Chondrocyte (in vitro differentiated cells): ENCODE measurements at regions not wholly inside any gene's neighbourhood (a gene's known extent, or its start where the extent isn't known, plus 50 kb on each side); places are given as distances from the start of the nearest gene placed in this dataset.

ENCODE experiments used
- DNase-seq: peaks from one replicate; pipeline ENCODE4 v3.0.0; 2021; ENCODE audit warnings: mixed read lengths, low spot score
- H3K27ac Mint-ChIP-seq: one replicate; pipeline ENCODE4 v1.8.0; 2021; ENCODE audit warnings: mild to moderate bottlenecking, moderate library complexity, mixed read lengths; ENCODE audit not compliant: unreplicated experiment
- H3K27me3 Mint-ChIP-seq: 2 replicates; pipeline ENCODE4 v1.8.0; 2021; ENCODE audit warnings: low read depth, mixed read lengths
- H3K36me3 Mint-ChIP-seq: 2 replicates; pipeline ENCODE4 v1.8.0; 2021; ENCODE audit warnings: low read depth, mixed read lengths
- H3K4me1 Mint-ChIP-seq: 2 replicates; pipeline ENCODE4 v1.8.0; 2021; ENCODE audit warnings: low read depth, mild to moderate bottlenecking, mixed read lengths
- H3K4me3 Mint-ChIP-seq: one replicate; pipeline ENCODE4 v1.8.0; 2021; ENCODE audit warnings: mild to moderate bottlenecking, moderate library complexity, mixed read lengths; ENCODE audit not compliant: unreplicated experiment
- H3K9me3 Mint-ChIP-seq: 2 replicates; pipeline ENCODE4 v1.8.0; 2021; ENCODE audit warnings: low read depth, mixed read lengths
- TF ChIP-seq, protein P1 (sequence below): fragments of 200-600 bp; sonication (generic); IDR thresholded peaks from 2 replicates; pipeline ENCODE4 v1.5.0; 2021; ENCODE audit warnings: antibody characterized with exemption, mild to moderate bottlenecking, moderate library complexity

DNA sequence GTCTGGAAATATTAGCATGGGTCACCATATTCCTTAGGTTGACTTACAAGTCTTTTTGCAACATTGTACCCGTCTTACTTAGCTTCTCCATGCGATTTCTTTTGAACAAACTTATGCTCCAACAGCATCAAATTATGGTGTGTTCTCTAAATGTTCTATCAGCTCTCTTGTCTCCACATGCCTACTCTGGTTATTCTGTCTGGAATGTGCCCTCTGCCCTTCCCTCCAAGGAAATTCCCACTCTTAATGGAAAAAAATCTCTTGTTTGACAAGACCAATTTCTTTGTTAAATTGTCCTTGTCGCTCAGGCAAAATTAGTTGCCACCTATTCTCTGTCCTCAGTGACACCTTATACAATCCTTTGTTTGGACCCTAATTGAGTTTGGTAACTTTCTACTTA is 522.8 kb upstream of the LUZP2 start:
- Mint-ChIP-seq H3K27ac (no peak overlapping the region), H3K9me3 (peaks cover 3% of the 10 kb centered on the region), H3K4me3 (no peak overlapping the region), H3K4me1 (peaks cover 57% of the 10 kb centered on the region), H3K27me3 (no peaks in the 10 kb centered on the region), H3K36me3 (no peaks in the 10 kb centered on the region)
- no peak for DNase-seq
- TF ChIP-seq, protein P1, sequence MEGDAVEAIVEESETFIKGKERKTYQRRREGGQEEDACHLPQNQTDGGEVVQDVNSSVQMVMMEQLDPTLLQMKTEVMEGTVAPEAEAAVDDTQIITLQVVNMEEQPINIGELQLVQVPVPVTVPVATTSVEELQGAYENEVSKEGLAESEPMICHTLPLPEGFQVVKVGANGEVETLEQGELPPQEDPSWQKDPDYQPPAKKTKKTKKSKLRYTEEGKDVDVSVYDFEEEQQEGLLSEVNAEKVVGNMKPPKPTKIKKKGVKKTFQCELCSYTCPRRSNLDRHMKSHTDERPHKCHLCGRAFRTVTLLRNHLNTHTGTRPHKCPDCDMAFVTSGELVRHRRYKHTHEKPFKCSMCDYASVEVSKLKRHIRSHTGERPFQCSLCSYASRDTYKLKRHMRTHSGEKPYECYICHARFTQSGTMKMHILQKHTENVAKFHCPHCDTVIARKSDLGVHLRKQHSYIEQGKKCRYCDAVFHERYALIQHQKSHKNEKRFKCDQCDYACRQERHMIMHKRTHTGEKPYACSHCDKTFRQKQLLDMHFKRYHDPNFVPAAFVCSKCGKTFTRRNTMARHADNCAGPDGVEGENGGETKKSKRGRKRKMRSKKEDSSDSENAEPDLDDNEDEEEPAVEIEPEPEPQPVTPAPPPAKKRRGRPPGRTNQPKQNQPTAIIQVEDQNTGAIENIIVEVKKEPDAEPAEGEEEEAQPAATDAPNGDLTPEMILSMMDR, result no peak

DNA sequence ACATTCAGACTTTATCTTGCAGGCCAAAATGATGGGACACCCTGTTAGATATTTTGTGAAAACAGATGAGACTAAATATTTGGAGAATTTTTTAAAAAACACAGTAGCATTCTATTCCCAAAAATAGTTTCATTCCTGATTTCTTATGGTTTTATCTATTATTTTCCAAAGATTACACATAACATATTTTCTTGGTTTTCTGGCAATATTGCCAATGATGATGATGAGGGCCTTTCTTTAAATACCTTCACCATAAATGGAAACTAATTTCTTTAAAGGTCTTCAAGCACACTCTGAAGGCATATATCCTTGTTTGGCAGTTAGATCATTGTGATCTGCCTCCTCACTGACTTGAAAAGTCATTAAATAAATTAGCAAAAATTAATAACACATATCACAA is 522.3 kb upstream of the LUZP2 start:
- Mint-ChIP-seq H3K27me3 (no peaks in the 10 kb centered on the region), H3K4me1 (peaks cover 58% of the 10 kb centered on the region), H3K4me3 (no peak overlapping the region), H3K9me3 (peaks cover 3% of the 10 kb centered on the region), H3K36me3 (no peaks in the 10 kb centered on the region), H3K27ac (peak overlapping the region; percentile 53)
- DNase-seq, result no peak
- TF ChIP-seq, protein P1, result no peak

DNA sequence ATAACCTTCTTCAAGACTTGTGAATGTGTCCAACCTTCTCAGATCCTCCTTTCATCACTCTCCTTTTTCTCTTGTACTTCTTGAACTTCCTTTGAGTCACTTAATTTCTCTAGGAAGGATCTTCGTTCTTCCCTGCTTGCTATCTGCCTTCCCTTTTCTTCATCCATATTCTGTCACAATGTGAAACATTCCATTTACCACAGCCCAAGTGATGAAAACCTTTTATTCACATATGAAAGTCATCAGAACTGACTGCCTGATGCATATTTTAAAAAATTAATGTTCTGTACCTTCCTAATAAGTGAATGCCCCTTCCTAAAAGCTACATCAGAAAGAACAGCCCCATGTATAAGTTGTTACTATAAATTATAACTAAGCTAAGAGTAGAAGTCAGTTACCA is 520.4 kb upstream of the LUZP2 start:
- H3K36me3 Mint-ChIP-seq, result no peaks in the 10 kb centered on the region
- no peaks in the 10 kb centered on the region for H3K27me3 Mint-ChIP-seq
- H3K9me3 Mint-ChIP-seq, result peaks cover 3% of the 10 kb centered on the region
- DNase-seq, result no peak
- no peak overlapping the region for H3K4me3 Mint-ChIP-seq
- peak overlapping the region; percentile 78 for H3K27ac Mint-ChIP-seq
- H3K4me1 Mint-ChIP-seq, result peaks cover 61% of the 10 kb centered on the region
- TF ChIP-seq, protein P1, result no peak

DNA sequence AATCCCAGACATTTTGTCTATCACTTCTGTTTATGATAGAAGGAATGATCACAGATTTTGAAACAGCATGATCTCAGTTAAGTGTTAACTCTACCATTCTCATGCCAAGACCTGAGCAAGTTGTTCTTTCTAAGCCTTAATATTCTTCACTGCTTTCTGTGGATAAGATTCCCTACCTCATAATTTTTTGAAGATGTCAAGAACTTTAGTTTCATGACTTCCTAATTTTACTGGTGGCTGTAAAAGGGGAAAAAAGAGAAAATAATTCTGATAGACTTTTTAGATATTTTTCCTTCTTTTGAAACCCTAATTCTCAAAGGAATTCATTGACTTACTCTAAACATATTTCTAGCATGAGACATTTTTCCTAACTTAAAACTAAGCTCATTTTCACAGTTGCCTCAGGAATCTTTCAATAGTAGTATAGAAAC is 520.0 kb upstream of the LUZP2 start:
- Mint-ChIP-seq H3K9me3 (peaks cover 3% of the 10 kb centered on the region), H3K4me1 (peaks cover 63% of the 10 kb centered on the region), H3K27me3 (no peaks in the 10 kb centered on the region), H3K27ac (peak overlapping the region; percentile 78), H3K36me3 (no peaks in the 10 kb centered on the region), H3K4me3 (no peak overlapping the region)
- TF ChIP-seq, protein P1, result no peak
- no peak for DNase-seq

DNA sequence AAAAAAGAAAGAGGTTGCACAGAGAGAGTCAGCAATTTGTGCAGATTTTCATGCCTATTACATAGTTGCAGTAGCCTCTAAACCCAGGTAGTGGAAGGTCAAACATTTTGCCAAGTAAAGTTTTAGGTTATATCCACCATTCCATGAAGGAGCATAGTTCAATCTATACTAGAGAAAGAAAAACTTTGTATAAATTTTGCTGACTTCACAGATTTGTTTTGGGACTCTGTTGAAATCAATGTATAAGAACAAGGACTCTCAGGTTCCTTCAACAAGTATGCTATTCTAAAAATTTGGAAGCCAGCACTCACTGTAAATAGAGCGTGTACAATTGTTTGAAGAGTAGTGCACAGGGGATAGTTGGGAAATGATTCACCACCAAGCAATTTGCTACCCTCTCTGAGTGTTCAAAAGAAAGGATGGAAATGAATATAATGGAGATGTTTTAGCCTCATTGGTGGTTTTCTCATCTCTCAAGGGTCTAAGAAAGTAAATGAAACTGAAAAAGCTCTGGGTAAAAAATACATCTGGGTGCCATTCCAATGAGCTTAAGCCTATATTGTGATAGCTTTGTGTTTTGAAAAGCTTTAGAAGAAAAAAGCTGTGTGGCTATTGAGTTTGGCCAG is 508.4 kb upstream of the LUZP2 start:
- H3K9me3 Mint-ChIP-seq, result peaks cover 7% of the 10 kb centered on the region
- TF ChIP-seq, protein P1, result no peak
- H3K36me3 Mint-ChIP-seq, result no peaks in the 10 kb centered on the region
- no peak overlapping the region for H3K4me3 Mint-ChIP-seq
- no peaks in the 10 kb centered on the region for H3K27me3 Mint-ChIP-seq
- DNase-seq, result no peak
- H3K27ac Mint-ChIP-seq, result peak overlapping the region; percentile 28
- H3K4me1 Mint-ChIP-seq, result peaks cover 40% of the 10 kb centered on the region
